ENCODE measurements at regions not wholly inside any gene's neighbourhood (a gene's known extent, or its start where the extent isn't known, plus 50 kb on each side); places are given as distances from the start of the nearest gene placed in this dataset.
A peak's percentile ranks its signal among the peaks of the same experiment; 100 is the strongest.

- Mint-ChIP-seq H3K27me3 (ENCODE audit: low read depth in 2 of 2) (peaks cover 9 to 25% of the 10 kb centered on the region in 2 donors), H3K4me3 (no peak overlapping the region), H3K27ac (peak overlapping the region in 1 of 2 donors; percentile 28), H3K9me3 (no peaks in the 10 kb centered on the region), H3K4me1 (peaks cover 24 to 28% of the 10 kb centered on the region in 2 donors), H3K36me3 (no peaks in the 10 kb centered on the region)
- intact Hi-C loops (cut with micrococcal nuclease): no loop called here
- no peaks in the 10 kb centered on the region for H3K36me3 ChIP-seq (ENCODE audit: control insufficient read depth, insufficient read depth, low read length)
- no peaks in the 10 kb centered on the region for H3K9me3 ChIP-seq (ENCODE audit: control insufficient read depth, insufficient read depth, low read length)
- no peak for TF ChIP-seq CTCF (IDR thresholded peaks at IDR 0.05)
- no peak overlapping the region for H3K4me3 ChIP-seq (ENCODE audit: low read length)
- DNase-seq (peak in 1 of 2 donors; percentile 75), ATAC-seq (peak; percentile 38 to 62 (median 61))
- H3K27ac ChIP-seq (ENCODE audit: low read length): no peak overlapping the region
- peaks cover 3% of the 10 kb centered on the region for H3K27me3 ChIP-seq (ENCODE audit: control insufficient read depth, insufficient read depth, low read length)
- H3K4me1 ChIP-seq (ENCODE audit: control insufficient read depth, insufficient read depth, low read length): peaks cover 14% of the 10 kb centered on the region
- WGBS (ENCODE audit: insufficient coverage): 0% methylated on average over 1 of the region's 6 CpGs
These were observed 245.0 kb upstream of the FN1 start for GRCh38 chr2:215680605-215681598.

DNA sequence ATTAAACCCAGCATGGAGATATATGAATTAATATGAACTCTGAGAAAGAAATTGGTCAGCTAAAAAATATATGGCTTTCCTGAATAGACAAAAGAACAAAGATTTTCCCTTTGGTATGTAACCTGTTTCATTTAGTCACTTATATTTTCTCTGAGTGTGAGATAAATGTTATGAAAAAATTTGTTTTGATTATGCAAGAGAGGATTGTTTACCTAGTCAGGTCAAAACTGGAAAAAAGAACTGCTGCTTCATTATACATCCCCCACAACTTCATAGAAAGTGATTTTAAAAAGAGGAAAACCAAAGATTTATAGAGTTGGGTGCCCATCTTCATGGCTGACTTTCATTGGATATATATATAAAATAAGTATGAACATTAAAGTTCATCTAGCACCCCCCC lies 242.2 kb upstream of the FN1 start:
- intact Hi-C loops (cut with micrococcal nuclease): no loop called here
- Histone ChIP-seq H3K27me3 (ENCODE audit: control insufficient read depth, insufficient read depth, low read length) (peaks cover 3% of the 10 kb centered on the region), H3K27ac (ENCODE audit: low read length) (no peak overlapping the region), H3K36me3 (ENCODE audit: control insufficient read depth, insufficient read depth, low read length) (no peaks in the 10 kb centered on the region), H3K4me1 (ENCODE audit: control insufficient read depth, insufficient read depth, low read length) (peaks cover 14% of the 10 kb centered on the region), H3K9me3 (ENCODE audit: control insufficient read depth, insufficient read depth, low read length) (no peaks in the 10 kb centered on the region), H3K4me3 (ENCODE audit: low read length) (no peak overlapping the region)
- Mint-ChIP-seq H3K36me3 (no peaks in the 10 kb centered on the region), H3K9me3 (peaks cover 0 to 1% of the 10 kb centered on the region in 2 donors), H3K27me3 (ENCODE audit: low read depth in 2 of 2) (peaks cover 2 to 18% of the 10 kb centered on the region in 2 donors), H3K27ac (no peak overlapping the region), H3K4me3 (no peak overlapping the region), H3K4me1 (peaks cover 24 to 28% of the 10 kb centered on the region in 2 donors)
- ATAC-seq (no peak), DNase-seq (no peak)
- no peak for TF ChIP-seq CTCF (IDR thresholded peaks at IDR 0.05)

DNA sequence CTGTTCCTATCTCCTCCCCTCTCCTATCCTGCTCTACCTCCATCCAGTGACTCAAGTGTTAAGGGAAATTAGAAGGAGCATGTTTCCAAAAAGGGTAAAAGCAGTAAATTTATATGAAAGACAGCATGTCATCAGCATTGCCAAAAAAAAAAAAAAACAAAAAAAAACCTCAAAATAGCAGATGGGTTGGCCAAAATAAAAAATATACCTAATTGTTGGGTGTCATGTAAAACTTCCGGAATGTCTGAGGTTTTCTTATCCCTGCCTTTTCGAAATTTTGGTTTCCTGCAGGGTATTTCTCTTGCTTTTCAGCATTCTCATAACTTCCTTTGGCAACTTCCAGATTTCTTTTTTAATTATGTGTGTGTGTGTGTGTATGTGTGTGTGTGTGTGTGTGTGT lies 241.6 kb upstream of the FN1 start:
- ATAC-seq (no peak), DNase-seq (no peak)
- 8% methylated on average over 2 of the region's 2 CpGs for WGBS (ENCODE audit: insufficient coverage)
- H3K4me1 ChIP-seq (ENCODE audit: control insufficient read depth, insufficient read depth, low read length): peaks cover 12% of the 10 kb centered on the region
- H3K9me3 ChIP-seq (ENCODE audit: control insufficient read depth, insufficient read depth, low read length): no peaks in the 10 kb centered on the region
- Mint-ChIP-seq H3K27ac (no peak overlapping the region), H3K27me3 (ENCODE audit: low read depth in 2 of 2) (peaks cover 2 to 24% of the 10 kb centered on the region in 2 donors), H3K9me3 (peaks cover 0 to 2% of the 10 kb centered on the region in 2 donors), H3K4me1 (peaks cover 24 to 28% of the 10 kb centered on the region in 2 donors), H3K4me3 (no peak overlapping the region), H3K36me3 (no peaks in the 10 kb centered on the region)
- H3K36me3 ChIP-seq (ENCODE audit: control insufficient read depth, insufficient read depth, low read length): no peaks in the 10 kb centered on the region
- TF ChIP-seq CTCF (IDR thresholded peaks at IDR 0.05): no peak
- no peak overlapping the region for H3K4me3 ChIP-seq (ENCODE audit: low read length)
- intact Hi-C loops (cut with micrococcal nuclease): no loop called here
- no peak overlapping the region for H3K27ac ChIP-seq (ENCODE audit: low read length)
- peaks cover 3% of the 10 kb centered on the region for H3K27me3 ChIP-seq (ENCODE audit: control insufficient read depth, insufficient read depth, low read length)

Measured in natural killer cell (primary cell).